RWPE1 (cell line): ENCODE measurements at regions not wholly inside any gene's neighbourhood (a gene's known extent, or its start where the extent isn't known, plus 50 kb on each side); places are given as distances from the start of the nearest gene placed in this dataset.

Source experiments
- CTCF ChIA-PET: fragments of 350-600 bp; sonication (Branson Sonifier 250); formaldehyde crosslinking; extraction: SDS; loops from one replicate; lab custom pipeline; 2021; lab: Yijun Ruan, JAX
- POLR2A ChIA-PET: fragments of 400-600 bp; formaldehyde crosslinking; extraction: SDS; loops from one replicate; lab custom pipeline; 2020; ENCODE audit warnings: antibody characterized with exemption; ENCODE audit not compliant: low non-redundant PET; lab: Yijun Ruan, JAX
- DNase-seq: peaks from one replicate; pipeline ENCODE4 v3.0.0; 2012; ENCODE audit warnings: low spot score
- H3K27ac ChIP-seq: fragments of 450-650 bp; 2 replicates; pipeline ENCODE4 v1.5.1; 2017
- CTCF ChIP-seq: fragments of 450-650 bp; conservative IDR thresholded peaks from 2 replicates; pipeline ENCODE4 v1.5.1; 2017; ENCODE audit warnings: low read depth, mild to moderate bottlenecking

DNA sequence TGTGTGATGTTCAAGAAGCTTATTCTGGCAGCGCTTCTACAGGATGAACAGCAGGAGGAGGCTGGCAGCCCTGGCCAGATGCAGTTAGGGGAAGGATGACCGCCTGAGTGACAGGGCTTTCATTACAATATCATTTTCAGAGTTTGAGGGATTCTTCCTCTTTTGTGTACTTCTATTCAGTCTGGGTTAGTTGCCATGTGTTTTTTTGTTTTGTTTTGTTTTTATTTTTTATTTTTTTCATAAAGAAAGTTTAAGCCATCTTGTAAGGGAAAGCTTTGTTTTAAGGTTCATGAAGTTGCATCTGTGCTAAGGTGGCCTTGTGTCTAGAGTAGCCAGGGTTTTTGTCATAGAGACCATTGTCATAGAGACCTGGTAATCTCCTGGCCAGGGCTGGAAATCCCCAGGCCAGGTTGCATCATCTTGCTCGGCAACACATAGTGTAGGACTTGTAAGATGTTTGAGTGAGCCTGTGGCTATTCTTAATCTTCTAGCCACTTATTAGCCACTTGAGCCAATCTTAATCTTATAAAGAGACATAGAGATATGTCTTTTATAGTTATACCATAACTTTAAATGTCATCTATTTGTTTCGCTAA is 230.5 kb upstream of the TMEM229A start:
- no peak overlapping the region for H3K27ac ChIP-seq
- no peak for TF ChIP-seq CTCF
- ChIA-PET CTCF (no interaction called here), POLR2A (no interaction called here)
- no peak for DNase-seq

DNA sequence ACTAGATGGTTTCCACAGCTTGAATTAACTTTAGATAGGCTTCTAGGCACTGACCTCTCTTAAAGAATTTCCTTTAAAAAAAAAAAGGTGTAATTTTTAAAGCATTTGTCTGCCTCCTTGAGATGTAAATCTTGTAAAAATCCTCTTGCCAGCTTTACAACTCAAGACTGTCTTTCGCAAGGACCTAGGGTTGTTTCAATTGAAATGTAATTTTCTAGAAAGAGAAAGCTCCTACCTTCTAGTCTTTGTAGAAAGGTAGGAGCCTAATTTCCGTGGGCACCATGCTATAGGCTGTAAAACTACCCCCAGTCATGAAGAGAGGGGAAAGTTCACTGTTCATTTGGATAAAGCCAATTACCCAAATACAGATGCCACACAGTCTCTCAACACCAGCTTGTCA is 228.8 kb upstream of the TMEM229A start:
- H3K27ac ChIP-seq = no peak overlapping the region
- no peak for TF ChIP-seq CTCF
- DNase-seq = no peak
- POLR2A ChIA-PET = no interaction called here
- CTCF ChIA-PET = interaction anchor here (0.6 kb wide), 1 partner anchor 178 kb away, joined by 4 read pairs; no protein-coding TSS in a partner anchor

DNA sequence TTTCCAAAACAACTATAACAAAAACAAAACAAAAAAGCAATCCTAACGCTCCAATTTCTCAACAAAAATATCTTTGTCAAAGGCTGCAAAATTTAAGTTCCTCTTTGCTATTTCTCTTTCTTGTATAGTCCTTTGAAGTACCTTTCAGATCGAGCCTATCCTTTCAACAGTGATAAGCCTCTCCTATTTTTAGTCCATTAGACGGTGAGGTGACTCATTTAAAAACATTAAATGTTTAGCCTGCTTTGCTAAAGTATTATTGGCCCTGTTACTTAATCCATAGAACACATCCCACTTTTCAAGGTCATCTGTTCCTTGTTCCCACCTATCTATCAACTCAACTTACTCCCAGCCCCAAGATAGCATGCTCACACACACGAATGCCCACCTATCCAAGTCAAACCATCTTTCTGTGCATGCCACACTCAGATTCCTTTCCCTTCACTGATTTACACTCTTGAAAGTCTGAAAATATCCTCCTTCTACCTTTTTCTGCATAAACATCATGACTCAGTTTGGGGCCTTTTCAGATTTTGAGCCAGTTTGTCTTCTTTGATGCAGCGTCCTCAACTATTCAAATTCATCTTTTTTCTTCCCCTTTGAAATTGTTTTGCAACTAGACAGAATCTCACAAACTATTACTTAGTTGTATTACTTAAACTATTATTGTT is 224.9 kb upstream of the TMEM229A start:
- no peak for TF ChIP-seq CTCF
- ChIA-PET POLR2A (no interaction called here), CTCF (interaction anchor here (0.8 kb wide), 1 partner anchor 18 kb away, joined by 3 read pairs; no protein-coding TSS in a partner anchor)
- no peak overlapping the region for H3K27ac ChIP-seq
- no peak for DNase-seq

DNA sequence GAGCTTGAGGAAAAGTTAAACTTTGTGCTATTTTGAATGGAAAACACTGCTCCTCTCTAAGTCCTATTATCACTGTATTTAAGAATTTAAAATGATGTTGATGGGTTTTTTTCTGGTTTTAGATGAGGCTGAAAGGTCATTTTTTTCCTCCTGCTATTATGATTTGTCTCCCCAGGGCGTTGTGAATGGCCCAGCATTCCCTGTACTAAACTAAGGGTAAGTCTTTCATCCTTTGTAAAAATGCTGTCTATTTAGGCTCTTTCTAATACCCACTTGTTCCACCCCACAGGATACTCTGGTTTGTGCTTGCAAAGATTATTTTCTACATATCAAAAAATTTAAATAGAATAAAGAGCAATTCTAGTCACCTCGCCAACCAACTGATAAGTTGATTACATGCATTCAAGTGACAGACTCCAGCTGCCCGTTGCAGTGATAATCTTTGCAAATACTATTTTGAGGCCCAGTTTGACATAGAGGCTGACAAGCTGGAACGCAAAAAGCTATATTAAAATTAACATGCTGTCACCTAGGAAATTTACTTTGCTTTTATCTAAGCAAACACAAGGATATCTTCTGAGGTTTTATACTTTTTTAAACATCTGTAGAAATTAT is 222.3 kb upstream of the TMEM229A start:
- ChIA-PET POLR2A (no interaction called here), CTCF (no interaction called here)
- TF ChIP-seq CTCF = no peak
- H3K27ac ChIP-seq = no peak overlapping the region
- DNase-seq = no peak

- ChIA-PET POLR2A (no interaction called here), CTCF (no interaction called here)
- H3K27ac ChIP-seq = no peak overlapping the region
- no peak for DNase-seq
- no peak for TF ChIP-seq CTCF
These were observed 221.5 kb upstream of the TMEM229A start for GRCh38 chr7:124254396-124254795.

GRCh38 chr7:124251636-124252035 is 218.8 kb upstream of the TMEM229A start:
- no peak for TF ChIP-seq CTCF
- no peak for DNase-seq
- H3K27ac ChIP-seq = no peak overlapping the region
- ChIA-PET CTCF (interaction anchor here (0.7 kb wide), 1 partner anchor 813 kb away, joined by 3 read pairs; no protein-coding TSS in a partner anchor), POLR2A (no interaction called here)
